Stimulated activated CD4-positive, alpha-beta T cell treated with anti-CD3 and anti-CD28 coated beads, Interleukin-12 subunit alpha, Interleukin-12 subunit beta, amount 100 ng/mL, for 48 hours (primary cell): ENCODE measurements at regions not wholly inside any gene's neighbourhood (a gene's known extent, or its start where the extent isn't known, plus 50 kb on each side); places are given as distances from the start of the nearest gene placed in this dataset.
"Not testable (repeated sequence)": the region's sequence is repeated elsewhere in the genome, so short reads cannot be mapped to it uniquely, and the experiment has no call there.

Source experiments
- DNase-seq, 3 donors: peaks; one replicate each; pipeline ENCODE4 v3.0.0-alpha.2; 2020; ENCODE audit warnings: low read depth in 2 of 3, low spot score in 1 of 3

DNA sequence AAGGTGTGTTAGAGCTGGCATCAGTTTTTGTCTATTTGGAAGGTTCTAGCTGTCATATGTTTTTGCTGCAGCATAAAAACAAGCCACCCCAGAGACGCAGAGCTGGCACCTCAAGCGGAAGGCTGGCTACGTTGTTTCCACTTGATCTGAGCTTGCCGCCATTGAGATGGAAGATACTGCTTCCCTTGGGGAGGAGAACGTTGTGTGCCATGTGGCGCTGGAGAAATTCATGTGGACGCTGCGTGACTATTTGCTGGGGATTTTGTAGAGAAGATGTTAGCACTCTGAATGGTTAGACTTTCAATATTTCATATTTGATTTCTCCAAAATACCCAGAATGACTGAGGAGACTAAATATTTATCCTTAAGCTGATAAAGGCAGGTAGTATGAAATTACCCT, 216.2 kb upstream of the ST6GAL2 start:
- no peak for DNase-seq

- DNase-seq, result no peak
Measured at GRCh38 chr2:107107351-107107750, 221.4 kb upstream of the ST6GAL2 start.

DNA sequence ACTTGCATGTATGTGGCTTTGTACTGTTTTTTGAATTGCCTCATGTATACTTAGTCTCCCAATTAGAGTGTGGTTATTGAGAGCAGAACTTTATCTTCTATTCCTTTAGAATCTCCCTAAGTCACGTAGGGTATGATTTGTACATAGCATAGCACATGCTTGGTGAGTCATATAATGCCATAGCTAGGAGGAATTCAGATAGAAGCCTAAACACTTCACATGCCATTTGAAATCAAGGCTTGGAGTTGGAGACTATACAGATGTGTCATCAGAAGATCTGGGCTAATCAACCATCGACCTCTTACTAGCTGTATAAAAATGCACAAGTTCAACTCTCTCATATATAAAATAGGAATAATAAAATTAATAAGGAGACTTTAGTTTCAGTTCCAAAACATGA, 222.6 kb upstream of the ST6GAL2 start:
- no peak for DNase-seq

- DNase-seq, result no peak
Measured at GRCh38 chr2:107111623-107112022, 225.7 kb upstream of the ST6GAL2 start.

- no peak for DNase-seq
Measured at GRCh38 chr2:107112561-107112960, 226.6 kb upstream of the ST6GAL2 start.

DNA sequence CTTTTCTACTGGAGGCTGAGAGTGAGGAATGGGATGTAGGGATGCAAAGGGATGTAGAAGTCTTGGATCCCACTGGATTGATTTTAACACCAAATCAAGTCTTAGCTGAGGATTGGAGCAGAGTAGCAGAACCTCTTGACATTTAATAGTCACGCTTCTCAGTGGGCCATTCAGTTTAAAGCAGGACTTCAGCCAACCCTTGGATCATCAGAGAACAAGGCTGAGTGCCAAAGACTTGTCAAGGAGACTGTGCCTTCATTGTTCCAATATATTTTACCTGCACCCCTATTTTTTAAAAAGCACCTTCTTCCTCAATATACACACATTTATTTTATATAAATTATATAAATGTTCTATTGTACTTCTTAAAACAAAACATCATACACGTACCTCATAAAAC, 242.4 kb upstream of the ST6GAL2 start:
- no peak for DNase-seq

DNA sequence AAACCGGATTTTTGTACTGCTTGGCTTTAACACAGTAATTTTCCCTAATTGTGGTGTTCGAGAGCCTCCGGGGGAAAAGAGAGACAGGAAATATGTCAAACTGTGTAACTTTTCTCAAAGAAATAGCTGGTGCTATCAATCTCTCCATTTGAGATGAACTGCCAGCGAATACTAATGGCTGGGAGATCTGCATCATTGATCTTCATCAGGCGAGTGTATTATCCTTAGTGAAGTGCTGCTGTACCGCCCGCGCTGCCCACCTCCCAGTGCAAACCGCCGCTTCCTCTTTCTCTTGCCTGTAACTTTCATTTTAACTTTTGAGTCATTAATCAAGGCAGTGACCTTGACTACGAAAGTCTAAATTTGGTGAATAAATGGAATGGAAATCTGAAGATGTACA, 246.1 kb upstream of the ST6GAL2 start:
- DNase-seq, result no peak

DNA sequence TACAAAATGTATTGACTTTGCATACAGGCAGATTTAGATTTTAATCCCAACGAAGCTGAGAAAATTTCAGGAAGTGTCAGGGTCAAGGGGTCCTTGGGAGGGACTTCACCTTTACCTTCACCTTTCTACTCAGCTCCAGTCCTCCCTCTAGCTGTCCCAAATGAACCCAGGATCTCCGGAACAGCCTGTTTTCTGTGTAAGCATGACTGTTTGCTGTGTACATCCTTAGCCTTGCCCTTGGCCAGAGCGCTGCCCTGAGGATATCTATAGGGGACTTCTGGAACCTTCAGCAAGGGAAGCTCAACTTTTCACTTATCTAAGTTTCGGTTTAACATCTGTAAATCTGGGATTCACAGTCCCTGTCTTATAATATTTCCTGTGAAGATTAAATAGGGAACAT, 246.8 kb upstream of the ST6GAL2 start:
- no peak for DNase-seq

DNA sequence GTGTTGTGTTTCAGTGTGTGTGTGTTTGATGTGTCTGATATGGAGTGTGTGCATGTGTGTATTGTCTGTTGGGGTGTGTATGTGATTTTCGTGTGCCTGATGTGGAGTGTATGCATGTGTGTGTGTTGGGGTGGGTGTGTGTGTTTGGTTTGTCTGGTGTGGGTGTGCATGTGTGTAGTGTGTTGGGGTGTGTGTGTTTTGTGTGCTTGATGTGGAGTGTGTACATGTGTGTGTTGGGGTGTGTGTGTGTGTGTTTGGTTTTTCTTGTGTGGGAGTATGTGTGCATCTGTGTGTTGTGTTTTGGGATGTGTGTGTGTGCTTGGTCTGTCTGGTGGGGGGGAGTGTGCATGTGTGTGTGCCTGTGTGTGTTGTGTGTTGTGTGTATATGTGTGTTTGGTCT, 247.4 kb upstream of the ST6GAL2 start:
- no peak for DNase-seq

DNA sequence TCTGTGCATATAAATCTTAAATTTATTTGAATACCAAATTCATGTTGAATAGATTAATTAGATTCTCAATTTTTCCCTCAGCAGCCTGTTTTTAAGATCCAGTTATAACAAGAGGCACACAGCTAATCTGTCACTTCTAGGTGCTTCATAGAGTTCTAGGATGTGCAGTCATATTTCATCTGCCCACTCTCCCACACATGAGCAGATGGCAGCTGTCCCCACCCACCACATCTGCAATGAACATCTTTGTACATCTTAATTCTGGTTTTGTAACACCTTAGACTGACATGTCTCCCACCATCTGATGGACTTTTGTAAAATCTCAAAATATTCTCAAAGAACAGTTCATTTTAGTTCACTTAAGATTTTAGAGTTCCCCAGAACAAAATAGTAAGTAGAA, 250.8 kb upstream of the ST6GAL2 start:
- no peak for DNase-seq

DNA sequence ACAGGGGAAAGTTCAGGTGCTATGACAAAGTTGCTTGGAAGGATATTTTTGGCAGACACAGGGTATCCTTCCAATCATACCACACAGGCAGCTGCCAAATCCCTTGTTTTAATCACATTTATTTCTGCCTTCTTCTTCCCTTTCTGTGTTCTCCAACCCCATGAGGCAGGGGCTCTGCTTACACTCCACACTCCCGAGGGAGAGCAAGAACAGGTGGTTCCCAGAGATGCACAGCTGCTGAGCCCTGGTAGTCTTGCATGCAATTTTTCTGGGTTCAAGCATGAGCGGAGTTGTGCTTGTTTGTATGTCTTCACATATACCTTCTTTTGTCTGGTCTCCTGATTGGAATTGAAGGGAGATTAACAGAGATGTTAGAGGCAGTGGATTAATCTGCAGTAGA, 251.7 kb upstream of the ST6GAL2 start:
- no peak for DNase-seq

DNA sequence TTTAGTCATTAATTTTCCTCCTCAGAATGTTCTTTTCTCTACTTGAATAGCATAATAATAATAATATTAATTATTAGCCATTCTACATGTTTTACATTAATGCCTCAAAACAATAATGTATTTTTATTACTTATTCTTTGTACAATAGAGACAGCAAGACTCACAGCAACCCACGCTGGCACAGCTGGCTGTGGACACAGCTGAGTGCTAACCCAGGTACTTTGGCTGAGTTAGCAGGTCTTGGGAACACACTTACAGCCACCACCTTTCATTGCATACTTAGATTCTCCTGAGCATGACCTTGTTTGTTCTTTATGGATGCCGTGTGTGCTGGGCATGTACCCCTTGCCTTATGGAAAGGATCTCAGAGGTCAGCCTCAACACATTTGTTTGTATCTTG, 260.2 kb upstream of the ST6GAL2 start:
- no peak for DNase-seq

- DNase-seq, result not testable (repeated sequence)
Measured at GRCh38 chr2:107146645-107147044, 260.7 kb upstream of the ST6GAL2 start.

DNA sequence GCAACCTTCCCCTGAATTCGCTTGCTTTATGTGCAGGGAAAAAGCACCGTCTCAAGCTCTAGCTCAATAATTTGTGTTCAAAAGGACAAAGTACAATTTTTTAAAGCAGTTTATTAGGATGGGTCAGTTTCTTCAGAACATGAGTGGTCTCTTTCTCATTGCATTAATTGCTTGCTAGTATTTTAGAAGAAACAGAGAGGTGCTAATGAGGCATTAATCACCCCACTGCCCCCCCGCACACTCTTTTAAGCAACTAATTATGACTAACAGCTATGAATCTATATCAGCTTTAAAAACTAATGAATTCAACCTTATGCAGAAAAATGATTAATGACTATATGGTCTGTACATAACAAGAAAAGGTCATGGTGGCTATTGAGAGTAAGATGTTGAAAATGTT, 262.1 kb upstream of the ST6GAL2 start:
- DNase-seq, result no peak

DNA sequence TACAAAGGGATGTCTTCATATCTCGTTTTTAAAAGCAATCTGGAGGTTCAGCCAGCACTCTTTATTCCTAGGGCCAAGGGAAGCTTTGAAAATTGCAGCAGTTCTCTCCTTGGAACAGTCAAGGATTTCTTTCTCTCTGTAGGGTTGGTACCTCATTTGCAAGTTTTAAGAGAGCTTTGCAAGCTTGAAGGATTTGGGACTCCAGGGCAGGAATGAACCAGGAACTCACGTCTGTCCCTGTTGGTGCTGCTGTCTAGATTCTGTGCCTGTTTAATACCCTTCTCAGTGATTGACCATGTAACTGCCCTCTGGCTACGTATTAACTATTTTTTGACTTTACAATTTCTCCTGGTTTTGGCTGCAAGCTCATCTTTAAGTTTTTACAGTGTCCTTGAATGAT, 262.5 kb upstream of the ST6GAL2 start:
- DNase-seq, result no peak

- DNase-seq, result no peak
Measured at GRCh38 chr2:107160640-107161239, 274.8 kb upstream of the ST6GAL2 start.

GRCh38 chr2:107168141-107168540, 282.2 kb upstream of the ST6GAL2 start:
- no peak for DNase-seq

DNA sequence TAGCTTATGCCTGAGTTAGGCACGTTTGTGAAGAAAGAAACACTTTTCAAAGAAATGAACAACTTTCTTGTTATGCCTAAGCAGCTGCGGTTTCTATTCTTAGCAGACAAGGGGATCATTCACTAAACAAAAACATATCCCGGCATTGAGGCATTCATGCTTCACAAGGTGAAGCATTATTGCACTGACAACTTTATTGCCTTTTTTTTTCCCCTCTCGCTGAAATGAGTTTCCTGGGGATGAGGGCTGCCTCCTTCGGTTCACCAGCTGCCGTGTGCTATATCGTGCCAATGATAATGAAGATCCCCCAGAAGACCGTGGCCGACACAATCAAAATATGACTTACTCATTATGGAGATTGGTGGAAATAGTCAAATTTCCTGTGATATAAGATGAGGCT, 288.2 kb upstream of the ST6GAL2 start:
- DNase-seq, result no peak

DNA sequence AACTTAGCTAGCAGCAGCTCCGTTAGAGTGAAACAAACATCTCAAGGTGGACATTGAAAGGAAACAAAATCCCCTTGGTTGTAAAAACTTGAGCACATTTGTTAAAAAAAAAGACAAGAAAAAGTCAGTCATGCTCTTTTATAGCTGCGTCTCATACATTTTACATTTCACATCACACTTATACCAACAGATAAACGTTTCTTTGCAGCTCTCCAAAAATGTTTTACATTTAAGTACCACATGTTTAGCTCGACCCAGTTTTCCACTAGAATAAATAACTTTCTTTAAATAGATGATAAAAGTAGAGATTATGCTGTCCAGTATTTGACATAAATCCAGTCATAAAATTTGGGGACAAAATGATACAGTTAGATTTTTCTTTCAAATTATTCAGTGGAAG, 297.0 kb upstream of the ST6GAL2 start:
- no peak for DNase-seq

DNA sequence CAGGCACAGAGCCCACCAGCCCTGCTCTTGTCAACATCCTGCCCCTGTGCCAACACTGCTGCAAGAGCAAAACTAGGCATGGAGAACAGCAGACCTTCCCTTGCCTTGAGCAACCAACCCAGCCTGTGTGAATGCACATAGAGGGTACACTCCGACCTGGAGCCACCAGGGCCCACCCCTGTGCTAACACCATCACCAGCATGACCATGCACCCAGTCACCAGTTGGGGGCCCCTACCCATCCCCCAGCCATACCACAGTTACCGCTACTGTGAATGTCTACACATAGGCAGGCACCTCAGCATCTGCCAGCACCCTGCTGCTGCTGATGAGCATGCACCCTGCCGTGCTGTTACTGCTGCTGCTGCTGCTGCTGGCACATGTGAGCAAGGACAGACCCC, 301.9 kb upstream of the ST6GAL2 start:
- no peak for DNase-seq

DNA sequence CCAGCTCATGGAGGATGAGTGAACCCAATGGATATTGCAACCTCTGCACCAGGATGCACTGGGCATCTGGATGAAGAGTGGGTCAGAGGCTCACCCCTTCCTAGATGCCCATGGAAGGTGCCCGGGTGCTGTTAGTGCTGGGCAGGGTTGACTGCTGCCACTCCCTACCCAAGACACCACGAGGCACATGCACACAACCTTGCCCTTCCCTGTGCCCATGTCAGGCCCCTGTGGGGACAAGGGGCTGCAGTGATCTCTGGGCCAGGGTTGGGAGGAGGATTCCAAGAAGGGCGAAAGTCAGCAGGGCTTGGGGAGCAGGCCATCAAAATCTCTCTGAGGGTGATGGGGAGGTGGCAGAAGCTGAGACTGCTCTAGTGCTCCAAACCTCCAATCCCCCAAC, 309.7 kb upstream of the ST6GAL2 start:
- DNase-seq, result no peak

- DNase-seq, result no peak
Measured at GRCh38 chr2:107197594-107198294, 311.8 kb upstream of the ST6GAL2 start.

DNA sequence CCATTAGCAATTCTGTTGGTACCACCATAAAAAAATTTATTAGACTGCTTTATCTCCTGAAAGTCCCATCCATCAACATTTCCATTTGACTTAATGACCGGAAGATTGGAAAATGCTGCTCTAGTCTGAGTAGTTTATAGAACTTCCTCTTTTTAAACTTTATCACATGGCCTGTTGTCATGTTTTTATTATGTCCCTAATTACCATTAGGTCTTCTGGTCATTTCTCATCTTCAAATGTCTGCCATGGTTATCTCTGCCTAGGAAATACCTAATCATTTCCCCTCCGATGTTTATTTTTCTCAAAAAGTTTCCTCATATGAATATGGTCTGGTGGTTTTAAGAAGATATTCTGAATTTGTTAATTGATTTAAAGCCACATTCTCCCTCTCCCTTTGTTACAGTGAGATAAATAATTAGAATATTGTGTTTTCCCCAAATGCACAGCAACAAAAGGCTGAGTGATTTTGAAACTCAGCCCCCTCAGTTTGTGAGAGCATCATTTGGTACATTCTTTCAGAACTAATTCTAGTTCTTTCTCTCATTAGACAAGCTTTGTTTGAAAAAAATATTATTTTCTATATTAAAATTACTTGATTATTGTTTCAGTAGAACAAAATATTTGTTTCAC, 317.1 kb upstream of the ST6GAL2 start:
- DNase-seq, result no peak
